ENCODE measurements at regions not wholly inside any gene's neighbourhood (a gene's known extent, or its start where the extent isn't known, plus 50 kb on each side); places are given as distances from the start of the nearest gene placed in this dataset.
"Not testable (repeated sequence)": the region's sequence is repeated elsewhere in the genome, so short reads cannot be mapped to it uniquely, and the experiment has no call there.

DNA sequence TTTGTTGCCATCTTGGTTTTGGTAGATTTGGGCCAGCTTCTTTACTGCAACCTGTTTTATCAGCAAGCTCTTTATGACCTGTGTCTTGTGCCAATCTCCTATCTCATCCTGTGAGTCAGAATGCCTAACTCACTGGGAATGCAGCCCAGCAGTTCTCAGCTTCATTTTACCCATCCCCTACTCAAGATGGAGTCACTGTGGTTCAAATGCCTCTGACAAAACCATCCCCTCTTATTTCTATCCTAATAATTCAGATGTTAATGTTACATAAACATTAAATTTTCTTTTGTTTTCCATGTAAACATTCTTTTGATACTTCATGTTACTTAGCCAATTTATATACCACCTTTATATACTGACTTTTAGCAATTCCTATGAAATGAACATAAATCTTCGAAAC, 746.3 kb downstream of the CDH18 start:
- Mint-ChIP-seq H3K9me3 (peaks cover 8% of the 10 kb centered on the region), H3K4me3 (no peak overlapping the region), H3K27ac (no peak overlapping the region), H3K4me1 (no peaks in the 10 kb centered on the region), H3K27me3 (no peaks in the 10 kb centered on the region), H3K36me3 (ENCODE audit: low read depth) (no peaks in the 10 kb centered on the region)
- TF ChIP-seq, protein P1, sequence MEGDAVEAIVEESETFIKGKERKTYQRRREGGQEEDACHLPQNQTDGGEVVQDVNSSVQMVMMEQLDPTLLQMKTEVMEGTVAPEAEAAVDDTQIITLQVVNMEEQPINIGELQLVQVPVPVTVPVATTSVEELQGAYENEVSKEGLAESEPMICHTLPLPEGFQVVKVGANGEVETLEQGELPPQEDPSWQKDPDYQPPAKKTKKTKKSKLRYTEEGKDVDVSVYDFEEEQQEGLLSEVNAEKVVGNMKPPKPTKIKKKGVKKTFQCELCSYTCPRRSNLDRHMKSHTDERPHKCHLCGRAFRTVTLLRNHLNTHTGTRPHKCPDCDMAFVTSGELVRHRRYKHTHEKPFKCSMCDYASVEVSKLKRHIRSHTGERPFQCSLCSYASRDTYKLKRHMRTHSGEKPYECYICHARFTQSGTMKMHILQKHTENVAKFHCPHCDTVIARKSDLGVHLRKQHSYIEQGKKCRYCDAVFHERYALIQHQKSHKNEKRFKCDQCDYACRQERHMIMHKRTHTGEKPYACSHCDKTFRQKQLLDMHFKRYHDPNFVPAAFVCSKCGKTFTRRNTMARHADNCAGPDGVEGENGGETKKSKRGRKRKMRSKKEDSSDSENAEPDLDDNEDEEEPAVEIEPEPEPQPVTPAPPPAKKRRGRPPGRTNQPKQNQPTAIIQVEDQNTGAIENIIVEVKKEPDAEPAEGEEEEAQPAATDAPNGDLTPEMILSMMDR (IDR thresholded peaks at IDR 0.05): no peak
- ATAC-seq (ENCODE audit: low read depth) (no peak), DNase-seq (no peak)
- intact Hi-C loops (cut with micrococcal nuclease): no loop called here
- CTCF ChIA-PET: no interaction called here
- POLR2A ChIA-PET: no interaction called here

DNA sequence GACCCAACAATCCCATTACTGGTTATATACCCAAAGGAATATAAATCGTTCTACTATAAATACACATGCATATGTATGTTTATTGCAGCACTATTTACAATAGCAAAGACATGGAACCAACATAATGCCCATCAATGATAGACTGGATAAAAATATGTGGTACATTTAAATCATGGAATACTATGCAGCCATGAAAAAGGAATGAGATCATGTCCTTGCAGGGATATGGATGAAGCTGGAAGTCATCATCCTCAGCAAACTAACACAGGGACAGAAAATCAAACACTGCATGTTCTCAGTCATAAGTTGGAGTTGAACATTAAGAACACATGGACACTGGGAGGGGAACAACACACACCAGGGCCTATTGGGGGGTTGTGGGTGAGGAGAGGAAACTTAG, 741.8 kb downstream of the CDH18 start:
- H3K9me3 Mint-ChIP-seq; POLR2A ChIA-PET; H3K27ac Mint-ChIP-seq; H3K4me3 Mint-ChIP-seq; H3K27me3 Mint-ChIP-seq; H3K36me3 Mint-ChIP-seq (ENCODE audit: low read depth); DNase-seq; CTCF ChIA-PET; intact Hi-C loops (cut with micrococcal nuclease); H3K4me1 Mint-ChIP-seq; ATAC-seq (ENCODE audit: low read depth): not testable (repeated sequence)

DNA sequence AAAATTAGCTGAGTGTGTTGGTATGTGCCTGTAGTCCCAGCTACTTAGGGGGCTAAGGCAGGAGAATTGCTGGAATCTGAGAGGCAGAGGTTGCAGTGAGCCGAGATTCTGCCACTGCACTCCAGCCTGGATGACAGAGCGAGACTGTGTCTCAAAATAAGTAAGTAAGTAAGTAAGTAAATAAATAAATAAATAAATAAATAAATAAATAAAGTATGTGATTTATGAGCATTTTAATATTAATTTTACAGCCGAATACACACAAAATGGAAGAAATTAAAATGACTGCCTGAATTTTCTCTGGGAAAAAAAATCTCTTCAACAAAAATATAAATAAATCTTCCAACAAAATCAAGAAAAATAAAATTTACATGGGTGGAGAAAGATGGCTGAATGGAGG, 740.7 kb downstream of the CDH18 start:
- TF ChIP-seq, protein P1 (IDR thresholded peaks at IDR 0.05): no peak
- Mint-ChIP-seq H3K27me3 (no peaks in the 10 kb centered on the region), H3K27ac (no peak overlapping the region), H3K4me1 (no peaks in the 10 kb centered on the region), H3K36me3 (ENCODE audit: low read depth) (no peaks in the 10 kb centered on the region), H3K9me3 (peaks cover 8% of the 10 kb centered on the region), H3K4me3 (no peak overlapping the region)
- intact Hi-C loops (cut with micrococcal nuclease): no loop called here
- DNase-seq (no peak), ATAC-seq (ENCODE audit: low read depth) (no peak)
- ChIA-PET CTCF (no interaction called here), POLR2A (no interaction called here)

DNA sequence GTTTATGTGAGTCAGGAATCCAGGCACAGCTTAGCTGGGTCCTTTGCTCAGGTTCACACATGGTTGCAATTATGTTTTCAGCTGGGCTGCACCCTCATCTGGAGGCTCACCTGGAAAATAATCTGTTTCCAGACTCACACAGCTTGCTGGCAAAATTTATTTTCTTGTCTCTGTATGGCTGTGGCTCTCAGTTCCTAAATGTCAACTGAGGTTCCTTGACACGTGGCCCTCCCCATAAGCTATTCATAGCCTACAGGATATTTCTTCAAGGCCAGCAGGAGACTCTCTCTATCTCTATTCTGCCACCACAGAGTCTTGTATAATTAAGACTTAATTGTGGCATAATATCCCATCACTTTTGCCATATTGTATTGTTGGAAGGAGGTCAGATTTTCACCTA, 732.0 kb downstream of the CDH18 start:
- Mint-ChIP-seq H3K9me3 (no peaks in the 10 kb centered on the region), H3K36me3 (ENCODE audit: low read depth) (no peaks in the 10 kb centered on the region), H3K4me1 (no peaks in the 10 kb centered on the region), H3K27me3 (no peaks in the 10 kb centered on the region), H3K4me3 (no peak overlapping the region), H3K27ac (no peak overlapping the region)
- CTCF ChIA-PET: no interaction called here
- TF ChIP-seq, protein P1 (IDR thresholded peaks at IDR 0.05): no peak
- no peak for ATAC-seq (ENCODE audit: low read depth)
- POLR2A ChIA-PET: no interaction called here
- DNase-seq: no peak
- intact Hi-C loops (cut with micrococcal nuclease): no loop called here

DNA sequence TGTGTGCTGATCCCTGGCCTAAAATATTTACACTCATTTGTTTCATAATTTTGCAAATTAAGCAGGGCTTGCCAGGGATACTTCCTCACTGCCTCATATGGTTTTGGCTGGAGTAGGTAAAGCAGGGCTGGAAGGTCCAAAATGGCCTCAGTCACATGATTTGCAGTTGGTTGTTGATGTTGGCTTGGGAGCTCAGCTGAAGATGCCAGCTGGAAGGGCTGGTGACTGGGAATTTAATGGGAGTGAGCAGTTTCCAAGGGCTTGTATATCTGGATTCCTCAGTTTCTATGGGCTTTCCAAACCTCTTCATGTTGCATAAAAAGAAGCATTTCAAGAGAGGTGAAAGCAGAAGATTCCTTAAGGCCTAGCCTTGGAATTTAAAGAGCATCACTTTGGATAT, 729.3 kb downstream of the CDH18 start:
- H3K27me3 Mint-ChIP-seq: no peaks in the 10 kb centered on the region
- no peaks in the 10 kb centered on the region for H3K36me3 Mint-ChIP-seq (ENCODE audit: low read depth)
- TF ChIP-seq, protein P1 (IDR thresholded peaks at IDR 0.05): no peak
- POLR2A ChIA-PET: no interaction called here
- H3K4me1 Mint-ChIP-seq: no peaks in the 10 kb centered on the region
- H3K4me3 Mint-ChIP-seq: no peak overlapping the region
- ATAC-seq (ENCODE audit: low read depth) (no peak), DNase-seq (no peak)
- CTCF ChIA-PET: no interaction called here
- no peak overlapping the region for H3K27ac Mint-ChIP-seq
- H3K9me3 Mint-ChIP-seq: no peaks in the 10 kb centered on the region
- intact Hi-C loops (cut with micrococcal nuclease): no loop called here

DNA sequence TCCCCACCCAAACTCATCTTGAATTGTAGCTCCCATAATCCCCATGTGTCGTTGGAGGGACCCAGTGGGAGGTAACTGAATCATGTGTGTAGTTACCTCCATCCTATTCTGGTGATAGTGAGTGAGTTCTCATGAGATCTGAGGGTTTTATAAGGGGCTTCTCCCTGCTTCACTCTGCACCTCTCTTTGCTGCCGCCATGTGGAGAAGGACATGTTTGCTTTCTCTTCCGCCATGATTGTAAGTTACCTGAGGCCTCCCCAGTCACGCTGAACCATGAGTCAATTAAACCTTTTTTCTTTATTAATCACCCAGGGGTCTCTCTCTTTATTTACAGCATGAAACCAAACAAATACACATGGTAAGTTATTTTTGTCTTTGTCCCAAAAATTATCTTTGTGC, 726.1 kb downstream of the CDH18 start:
- DNase-seq (no peak), ATAC-seq (ENCODE audit: low read depth) (no peak)
- CTCF ChIA-PET: no interaction called here
- no peak overlapping the region for H3K27ac Mint-ChIP-seq
- H3K9me3 Mint-ChIP-seq: no peaks in the 10 kb centered on the region
- POLR2A ChIA-PET: no interaction called here
- no peaks in the 10 kb centered on the region for H3K4me1 Mint-ChIP-seq
- H3K27me3 Mint-ChIP-seq: no peaks in the 10 kb centered on the region
- TF ChIP-seq, protein P1 (IDR thresholded peaks at IDR 0.05): no peak
- H3K36me3 Mint-ChIP-seq (ENCODE audit: low read depth): no peaks in the 10 kb centered on the region
- H3K4me3 Mint-ChIP-seq: no peak overlapping the region
- intact Hi-C loops (cut with micrococcal nuclease): no loop called here

Data from activated B cell treated with CpG ODN at 0.5 μM for 24 hours (primary cell).